Adipocyte (in vitro differentiated cells): ENCODE measurements at regions not wholly inside any gene's neighbourhood (a gene's known extent, or its start where the extent isn't known, plus 50 kb on each side); places are given as distances from the start of the nearest gene placed in this dataset.

ENCODE experiments used
- DNase-seq: peaks from one replicate; pipeline ENCODE4 v3.0.0-alpha.2; 2015; ENCODE audit warnings: low read depth
- H3K27me3 ChIP-seq: replicated peaks from 2 replicates; pipeline ENCODE4 v1.7.0; 2013; ENCODE audit warnings: mild to moderate bottlenecking, low read length, moderate library complexity; ENCODE audit not compliant: control insufficient read depth, insufficient read depth
- H3K36me3 ChIP-seq: 2 replicates; pipeline ENCODE4 v1.7.0; 2013; ENCODE audit warnings: low read length, mild to moderate bottlenecking, moderate library complexity; ENCODE audit not compliant: control insufficient read depth, insufficient read depth, severe bottlenecking
- H3K4me1 ChIP-seq: 2 replicates; pipeline ENCODE4 v1.7.0; 2013; ENCODE audit warnings: mild to moderate bottlenecking, low read length, moderate library complexity; ENCODE audit not compliant: control insufficient read depth, insufficient read depth
- H3K4me3 ChIP-seq: 2 replicates; pipeline ENCODE4 v1.7.0; 2013; ENCODE audit warnings: mild to moderate bottlenecking, low read length, moderate library complexity
- H3K9ac ChIP-seq: 2 replicates; pipeline ENCODE4 v1.7.0; 2013; ENCODE audit warnings: mild to moderate bottlenecking, low read length, moderate library complexity
- H3K9me3 ChIP-seq: 2 replicates; pipeline ENCODE4 v1.7.0; 2013; ENCODE audit warnings: mild to moderate bottlenecking, low read length, moderate library complexity; ENCODE audit not compliant: control insufficient read depth

DNA sequence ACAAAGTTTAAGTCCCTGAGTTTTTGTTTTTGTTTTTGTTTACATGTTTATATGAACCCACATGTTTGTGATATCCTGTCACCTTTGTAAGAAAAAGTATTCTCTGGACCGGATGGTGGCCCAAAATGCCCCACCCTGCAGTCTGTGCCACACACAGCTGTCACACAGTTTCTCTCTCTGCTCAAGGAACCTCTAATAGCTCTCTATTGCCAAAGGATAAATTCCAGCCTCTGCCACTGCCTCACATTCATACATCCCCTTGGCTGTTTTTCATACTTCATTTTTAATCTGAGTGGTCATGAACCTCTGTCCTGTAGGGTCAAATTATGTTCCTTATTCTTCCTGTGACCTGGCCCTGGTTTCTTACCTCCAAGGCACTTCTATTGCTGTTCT, 520.3 kb upstream of the CDH5 start:
- Histone ChIP-seq H3K4me3 (no peak overlapping the region), H3K27me3 (no peaks in the 10 kb centered on the region), H3K9me3 (no peaks in the 10 kb centered on the region), H3K36me3 (no peaks in the 10 kb centered on the region), H3K9ac (no peak overlapping the region), H3K4me1 (peaks cover 14% of the 10 kb centered on the region)
- DNase-seq = peak; percentile 5

- no peak overlapping the region for H3K9ac ChIP-seq
- peaks cover 14% of the 10 kb centered on the region for H3K4me1 ChIP-seq
- no peaks in the 10 kb centered on the region for H3K36me3 ChIP-seq
- no peak overlapping the region for H3K4me3 ChIP-seq
- no peaks in the 10 kb centered on the region for H3K27me3 ChIP-seq
- H3K9me3 ChIP-seq = no peaks in the 10 kb centered on the region
- DNase-seq = peak; percentile 22
Observed at GRCh38 chr16:65845466-65846209, 520.9 kb upstream of the CDH5 start.

DNA sequence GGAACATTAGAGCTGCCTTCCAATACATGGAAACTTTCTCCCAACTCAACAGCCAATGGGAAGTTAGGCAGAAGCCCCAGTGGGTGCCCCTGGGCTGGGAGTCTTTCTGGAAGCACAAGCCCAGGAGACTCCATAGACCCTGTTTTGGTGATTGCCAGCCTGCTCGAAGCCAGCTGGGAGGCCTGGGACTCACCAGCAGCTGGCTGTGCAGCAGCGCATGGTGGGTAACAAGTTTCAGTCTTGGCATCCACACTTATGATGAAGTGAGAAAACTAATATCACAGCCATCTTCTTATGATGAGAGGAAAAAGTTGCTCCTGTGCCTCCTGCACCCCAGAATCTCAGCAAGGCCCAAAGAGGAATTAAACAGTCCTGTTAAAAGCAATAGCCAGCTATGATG, 522.5 kb upstream of the CDH5 start:
- DNase-seq = no peak
- H3K4me3 ChIP-seq = no peak overlapping the region
- H3K4me1 ChIP-seq = peaks cover 14% of the 10 kb centered on the region
- H3K9me3 ChIP-seq = no peaks in the 10 kb centered on the region
- H3K27me3 ChIP-seq = no peaks in the 10 kb centered on the region
- H3K36me3 ChIP-seq = no peaks in the 10 kb centered on the region
- no peak overlapping the region for H3K9ac ChIP-seq

DNA sequence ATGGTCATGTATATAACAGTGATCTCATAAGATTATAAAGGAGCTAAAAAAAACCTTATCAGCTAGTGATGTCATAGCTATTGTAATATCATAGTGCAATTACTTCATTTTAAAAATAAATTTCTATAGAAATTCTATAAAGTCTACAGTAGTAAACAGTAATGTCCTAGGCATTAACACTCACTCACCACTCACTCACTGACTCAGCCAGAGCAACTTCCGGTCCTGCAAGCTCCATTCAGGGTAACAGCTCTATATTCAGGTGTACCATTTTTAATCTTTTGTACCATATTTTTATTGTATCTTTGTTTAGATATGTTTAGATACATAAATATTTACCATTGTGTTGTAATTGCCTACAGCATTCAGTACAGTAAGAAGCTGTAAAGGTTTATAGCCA, 524.4 kb upstream of the CDH5 start:
- H3K4me3 ChIP-seq = no peak overlapping the region
- no peaks in the 10 kb centered on the region for H3K27me3 ChIP-seq
- DNase-seq = no peak
- H3K4me1 ChIP-seq = peaks cover 14% of the 10 kb centered on the region
- no peaks in the 10 kb centered on the region for H3K9me3 ChIP-seq
- H3K36me3 ChIP-seq = no peaks in the 10 kb centered on the region
- no peak overlapping the region for H3K9ac ChIP-seq

DNA sequence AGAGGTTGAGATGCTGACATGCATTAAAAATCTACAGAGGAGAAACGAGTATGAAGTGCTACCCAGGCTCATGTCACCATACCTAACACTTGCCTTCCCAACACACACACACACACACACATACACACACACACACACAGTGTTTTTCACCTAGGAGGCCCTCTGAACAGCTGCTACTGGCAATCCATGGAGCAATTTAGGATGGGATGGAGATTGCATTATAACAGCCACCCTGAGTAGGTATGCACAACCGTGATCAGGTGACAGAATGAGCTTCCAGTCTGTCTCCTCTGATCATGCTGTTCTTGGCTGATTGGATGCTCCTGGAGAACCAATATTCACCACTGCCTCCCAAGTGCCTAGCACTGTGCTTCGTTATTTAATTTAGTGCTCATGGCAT, 528.5 kb upstream of the CDH5 start:
- Histone ChIP-seq H3K9ac (no peak overlapping the region), H3K27me3 (no peaks in the 10 kb centered on the region), H3K9me3 (no peaks in the 10 kb centered on the region), H3K4me3 (no peak overlapping the region), H3K36me3 (no peaks in the 10 kb centered on the region), H3K4me1 (no peaks in the 10 kb centered on the region)
- DNase-seq = no peak

DNA sequence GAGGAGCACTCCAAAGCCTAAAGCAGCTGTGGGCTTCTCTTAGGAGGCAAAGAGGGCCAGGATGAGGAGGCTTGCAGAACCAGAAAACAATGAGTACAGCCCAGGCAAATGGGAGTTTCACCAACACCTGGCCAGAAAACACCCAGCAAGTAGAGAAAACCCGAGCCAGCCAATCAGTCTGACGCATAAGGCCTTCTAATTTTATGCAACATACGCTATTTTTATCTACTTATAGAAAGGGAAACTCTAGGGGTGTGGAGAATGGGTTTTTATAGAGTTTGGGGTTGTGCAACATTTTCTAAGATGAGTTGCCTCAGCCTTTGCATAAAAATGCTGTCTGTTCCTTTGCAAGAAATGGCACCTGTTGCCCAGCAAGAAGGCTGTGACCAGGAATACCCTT, 529.0 kb upstream of the CDH5 start:
- no peak for DNase-seq
- Histone ChIP-seq H3K9ac (no peak overlapping the region), H3K4me3 (no peak overlapping the region), H3K36me3 (no peaks in the 10 kb centered on the region), H3K27me3 (no peaks in the 10 kb centered on the region), H3K4me1 (no peaks in the 10 kb centered on the region), H3K9me3 (no peaks in the 10 kb centered on the region)

- H3K9me3 ChIP-seq = no peaks in the 10 kb centered on the region
- H3K4me1 ChIP-seq = no peaks in the 10 kb centered on the region
- no peak for DNase-seq
- H3K9ac ChIP-seq = no peak overlapping the region
- no peak overlapping the region for H3K4me3 ChIP-seq
- no peaks in the 10 kb centered on the region for H3K27me3 ChIP-seq
- H3K36me3 ChIP-seq = no peaks in the 10 kb centered on the region
Observed at GRCh38 chr16:65834688-65835087, 531.8 kb upstream of the CDH5 start.

- Histone ChIP-seq H3K4me1 (no peaks in the 10 kb centered on the region), H3K27me3 (no peaks in the 10 kb centered on the region), H3K9me3 (no peaks in the 10 kb centered on the region), H3K9ac (no peak overlapping the region), H3K4me3 (no peak overlapping the region), H3K36me3 (no peaks in the 10 kb centered on the region)
- peak; percentile 72 for DNase-seq
Observed at GRCh38 chr16:65833171-65833871, 533.2 kb upstream of the CDH5 start.

GRCh38 chr16:65832679-65833078, 533.8 kb upstream of the CDH5 start:
- H3K9ac ChIP-seq = no peak overlapping the region

DNA sequence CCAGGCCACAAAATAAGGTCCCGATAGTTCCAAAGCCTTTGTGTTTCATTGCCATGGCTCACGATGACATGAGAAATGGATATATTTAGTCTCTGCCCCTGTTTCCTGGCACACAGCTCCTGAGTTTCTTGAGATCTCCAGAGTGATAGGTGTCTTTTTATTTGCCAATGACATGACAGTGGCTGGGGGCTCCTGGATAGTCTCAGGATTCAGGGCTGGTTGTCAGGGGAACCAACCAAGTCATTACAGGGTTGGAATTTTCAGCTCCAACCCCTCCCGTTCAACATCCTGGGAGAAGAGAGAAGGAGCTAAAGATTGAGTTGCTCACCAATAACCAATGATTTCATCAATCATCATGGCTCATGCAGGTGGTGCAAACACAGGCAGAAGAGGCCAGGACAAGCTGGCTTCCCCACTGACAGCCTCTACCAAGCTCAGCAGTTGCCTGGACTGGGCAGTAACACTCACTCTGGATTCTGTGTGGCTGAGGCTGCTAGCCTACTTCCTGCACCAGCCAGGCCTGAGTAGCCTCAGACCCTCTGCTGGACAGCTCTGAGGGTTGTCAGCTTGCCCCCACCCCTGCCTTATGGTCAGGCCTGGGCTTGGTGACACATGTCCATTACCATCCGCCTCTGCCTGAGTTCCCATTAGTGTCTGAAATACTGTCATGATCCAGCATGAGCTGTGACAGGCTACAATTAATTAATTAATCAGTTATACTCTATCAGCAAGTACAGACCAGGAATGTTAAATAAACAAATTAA, 534.4 kb upstream of the CDH5 start:
- H3K9ac ChIP-seq = no peak overlapping the region
- no peaks in the 10 kb centered on the region for H3K4me1 ChIP-seq
- no peaks in the 10 kb centered on the region for H3K27me3 ChIP-seq
- H3K4me3 ChIP-seq = no peak overlapping the region
- no peak for DNase-seq
- no peaks in the 10 kb centered on the region for H3K9me3 ChIP-seq
- no peaks in the 10 kb centered on the region for H3K36me3 ChIP-seq

More at GRCh38 chr16:65832679-65833078, 533.8 kb upstream of the CDH5 start:
- no peaks in the 10 kb centered on the region for H3K36me3 ChIP-seq
- no peaks in the 10 kb centered on the region for H3K27me3 ChIP-seq
- H3K4me3 ChIP-seq = no peak overlapping the region
- H3K4me1 ChIP-seq = no peaks in the 10 kb centered on the region
- no peaks in the 10 kb centered on the region for H3K9me3 ChIP-seq
- DNase-seq = no peak

DNA sequence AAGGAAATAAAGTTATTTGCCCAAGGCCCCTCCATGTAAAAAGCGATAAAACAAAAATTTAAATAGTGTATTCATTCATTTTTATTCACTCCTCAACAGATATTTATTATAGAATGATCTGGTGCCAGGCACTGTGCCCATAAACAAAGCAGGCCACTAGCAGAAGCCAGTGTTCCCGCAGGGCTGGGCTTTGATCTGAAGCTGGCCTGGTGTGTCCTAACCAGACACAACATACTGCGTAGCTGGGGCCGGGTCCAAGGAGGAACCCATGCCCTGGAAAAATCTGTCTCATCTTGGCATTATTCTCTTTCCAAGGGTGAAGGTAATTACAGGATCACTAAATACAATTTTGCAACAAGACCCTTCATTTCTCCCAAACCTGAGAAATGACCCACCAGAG, 537.4 kb upstream of the CDH5 start:
- H3K4me1 ChIP-seq = no peaks in the 10 kb centered on the region
- no peak overlapping the region for H3K4me3 ChIP-seq
- H3K27me3 ChIP-seq = no peaks in the 10 kb centered on the region
- H3K9me3 ChIP-seq = no peaks in the 10 kb centered on the region
- no peaks in the 10 kb centered on the region for H3K36me3 ChIP-seq
- no peak for DNase-seq
- H3K9ac ChIP-seq = no peak overlapping the region
